GM18511 (cell line): ENCODE measurements at regions not wholly inside any gene's neighbourhood (a gene's known extent, or its start where the extent isn't known, plus 50 kb on each side); places are given as distances from the start of the nearest gene placed in this dataset.

Experiments
- ATAC-seq: cut with Tn5 transposase; IDR thresholded peaks from one replicate; pipeline ENCODE4 v1.9.1; 2021; ENCODE audit warnings: mild to moderate bottlenecking, moderate library complexity; ENCODE audit not compliant: unreplicated experiment

GRCh38 chr12:92504594-92504981, 198.2 kb upstream of the PLEKHG7 start:
- ATAC-seq = no peak

GRCh38 chr12:92503971-92504593, 198.7 kb upstream of the PLEKHG7 start:
- no peak for ATAC-seq

- ATAC-seq = peak; percentile 69
These were observed 199.5 kb upstream of the PLEKHG7 start for GRCh38 chr12:92503029-92503931.

GRCh38 chr12:92502417-92503028, 200.3 kb upstream of the PLEKHG7 start:
- peak; percentile 60 for ATAC-seq

- ATAC-seq = peak; percentile 68
These were observed 206.0 kb upstream of the PLEKHG7 start for GRCh38 chr12:92496790-92497189.

- ATAC-seq = no peak
These were observed 207.7 kb upstream of the PLEKHG7 start for GRCh38 chr12:92495108-92495507.

- peak; percentile 56 for ATAC-seq
These were observed 209.0 kb upstream of the PLEKHG7 start for GRCh38 chr12:92493816-92494215.

- no peak for ATAC-seq
These were observed 209.8 kb upstream of the PLEKHG7 start for GRCh38 chr12:92492995-92493394.

GRCh38 chr12:92492291-92492690, 210.5 kb upstream of the PLEKHG7 start:
- ATAC-seq = no peak

- no peak for ATAC-seq
These were observed 213.0 kb upstream of the PLEKHG7 start for GRCh38 chr12:92489781-92490180.

- ATAC-seq = no peak
These were observed 214.1 kb upstream of the PLEKHG7 start for GRCh38 chr12:92488735-92489134.

- ATAC-seq = no peak
These were observed 215.7 kb upstream of the PLEKHG7 start for GRCh38 chr12:92487138-92487485.

GRCh38 chr12:92486443-92487137, 216.2 kb upstream of the PLEKHG7 start:
- ATAC-seq = peak; percentile 58

- no peak for ATAC-seq
These were observed 217.1 kb upstream of the PLEKHG7 start for GRCh38 chr12:92485351-92486348.

- ATAC-seq = no peak
These were observed 220.2 kb upstream of the PLEKHG7 start for GRCh38 chr12:92482599-92482998.

GRCh38 chr12:92481066-92481465, 221.7 kb upstream of the PLEKHG7 start:
- ATAC-seq = no peak

- no peak for ATAC-seq
These were observed 224.1 kb upstream of the PLEKHG7 start for GRCh38 chr12:92478692-92479091.

- no peak for ATAC-seq
These were observed 225.9 kb upstream of the PLEKHG7 start for GRCh38 chr12:92476844-92477243.

- ATAC-seq = no peak
These were observed 229.2 kb upstream of the PLEKHG7 start for GRCh38 chr12:92473564-92473963.

- no peak for ATAC-seq
These were observed 230.6 kb upstream of the PLEKHG7 start for GRCh38 chr12:92472201-92472600.
